K562 (cell line): ENCODE measurements at regions not wholly inside any gene's neighbourhood (a gene's known extent, or its start where the extent isn't known, plus 50 kb on each side); places are given as distances from the start of the nearest gene placed in this dataset.

ENCODE experiments used
- POLR2G ChIP-seq: fragments of 200-400 bp; formaldehyde crosslinking; IDR thresholded peaks from 2 replicates; pipeline ENCODE4 v1.6.1; 2017; ENCODE audit warnings: low read depth, mild to moderate bottlenecking, antibody characterized with exemption, low read length, moderate library complexity
- TF ChIP-seq, protein P1 (sequence below): fragments of 200-800 bp; sonication (Bioruptor generic); IDR thresholded peaks from 2 replicates; pipeline ENCODE4 v1.6.1; 2016; ENCODE audit warnings: missing genetic modification characterization, missing compliant biosample characterization
- TF ChIP-seq, protein P2 (sequence below): fragments of 250-450 bp; sonication (Bioruptor Pico); IDR thresholded peaks from 2 replicates; pipeline ENCODE4 v1.8.0; 2022; ENCODE audit warnings: moderate library complexity, mild to moderate bottlenecking, inconsistent platforms
- TF ChIP-seq, protein P3 (sequence below): fragments of 250-450 bp; sonication (Bioruptor Pico); IDR thresholded peaks from 2 replicates; pipeline ENCODE4 v1.5.0; 2022; ENCODE audit warnings: mild to moderate bottlenecking

DNA sequence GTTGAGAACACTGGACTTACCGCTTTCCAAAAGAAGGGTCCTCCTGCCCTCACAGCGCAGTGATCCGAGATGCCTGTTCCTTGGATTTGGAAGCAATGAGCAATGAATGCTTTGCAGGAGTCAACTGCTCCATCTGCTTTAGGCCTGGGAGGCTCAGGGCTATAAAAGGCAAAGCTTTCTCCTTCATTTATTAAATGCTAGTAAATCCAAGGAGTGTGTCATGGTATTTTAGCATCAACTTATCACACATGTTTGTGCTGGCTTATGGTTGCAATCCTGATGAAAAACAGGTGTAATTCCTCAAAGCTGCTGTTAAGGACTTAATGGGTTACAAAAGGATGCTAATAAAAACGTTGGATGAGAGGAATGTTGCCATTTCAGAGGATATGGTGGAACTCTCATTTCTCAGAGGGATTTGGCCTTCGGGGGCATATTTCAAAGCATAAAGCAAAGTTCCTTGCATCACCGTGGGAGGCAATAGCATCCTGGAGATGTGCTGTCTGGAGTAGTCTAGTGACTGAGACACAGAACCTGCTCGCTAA is 158.5 kb upstream of the TPM1 start (continued):
- TF ChIP-seq, protein P1, sequence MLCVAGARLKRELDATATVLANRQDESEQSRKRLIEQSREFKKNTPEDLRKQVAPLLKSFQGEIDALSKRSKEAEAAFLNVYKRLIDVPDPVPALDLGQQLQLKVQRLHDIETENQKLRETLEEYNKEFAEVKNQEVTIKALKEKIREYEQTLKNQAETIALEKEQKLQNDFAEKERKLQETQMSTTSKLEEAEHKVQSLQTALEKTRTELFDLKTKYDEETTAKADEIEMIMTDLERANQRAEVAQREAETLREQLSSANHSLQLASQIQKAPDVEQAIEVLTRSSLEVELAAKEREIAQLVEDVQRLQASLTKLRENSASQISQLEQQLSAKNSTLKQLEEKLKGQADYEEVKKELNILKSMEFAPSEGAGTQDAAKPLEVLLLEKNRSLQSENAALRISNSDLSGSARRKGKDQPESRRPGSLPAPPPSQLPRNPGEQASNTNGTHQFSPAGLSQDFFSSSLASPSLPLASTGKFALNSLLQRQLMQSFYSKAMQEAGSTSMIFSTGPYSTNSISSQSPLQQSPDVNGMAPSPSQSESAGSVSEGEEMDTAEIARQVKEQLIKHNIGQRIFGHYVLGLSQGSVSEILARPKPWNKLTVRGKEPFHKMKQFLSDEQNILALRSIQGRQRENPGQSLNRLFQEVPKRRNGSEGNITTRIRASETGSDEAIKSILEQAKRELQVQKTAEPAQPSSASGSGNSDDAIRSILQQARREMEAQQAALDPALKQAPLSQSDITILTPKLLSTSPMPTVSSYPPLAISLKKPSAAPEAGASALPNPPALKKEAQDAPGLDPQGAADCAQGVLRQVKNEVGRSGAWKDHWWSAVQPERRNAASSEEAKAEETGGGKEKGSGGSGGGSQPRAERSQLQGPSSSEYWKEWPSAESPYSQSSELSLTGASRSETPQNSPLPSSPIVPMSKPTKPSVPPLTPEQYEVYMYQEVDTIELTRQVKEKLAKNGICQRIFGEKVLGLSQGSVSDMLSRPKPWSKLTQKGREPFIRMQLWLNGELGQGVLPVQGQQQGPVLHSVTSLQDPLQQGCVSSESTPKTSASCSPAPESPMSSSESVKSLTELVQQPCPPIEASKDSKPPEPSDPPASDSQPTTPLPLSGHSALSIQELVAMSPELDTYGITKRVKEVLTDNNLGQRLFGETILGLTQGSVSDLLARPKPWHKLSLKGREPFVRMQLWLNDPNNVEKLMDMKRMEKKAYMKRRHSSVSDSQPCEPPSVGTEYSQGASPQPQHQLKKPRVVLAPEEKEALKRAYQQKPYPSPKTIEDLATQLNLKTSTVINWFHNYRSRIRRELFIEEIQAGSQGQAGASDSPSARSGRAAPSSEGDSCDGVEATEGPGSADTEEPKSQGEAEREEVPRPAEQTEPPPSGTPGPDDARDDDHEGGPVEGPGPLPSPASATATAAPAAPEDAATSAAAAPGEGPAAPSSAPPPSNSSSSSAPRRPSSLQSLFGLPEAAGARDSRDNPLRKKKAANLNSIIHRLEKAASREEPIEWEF (CRISPR knock-in tag), result no peak
- no peak for TF ChIP-seq POLR2G
- TF ChIP-seq, protein P2, sequence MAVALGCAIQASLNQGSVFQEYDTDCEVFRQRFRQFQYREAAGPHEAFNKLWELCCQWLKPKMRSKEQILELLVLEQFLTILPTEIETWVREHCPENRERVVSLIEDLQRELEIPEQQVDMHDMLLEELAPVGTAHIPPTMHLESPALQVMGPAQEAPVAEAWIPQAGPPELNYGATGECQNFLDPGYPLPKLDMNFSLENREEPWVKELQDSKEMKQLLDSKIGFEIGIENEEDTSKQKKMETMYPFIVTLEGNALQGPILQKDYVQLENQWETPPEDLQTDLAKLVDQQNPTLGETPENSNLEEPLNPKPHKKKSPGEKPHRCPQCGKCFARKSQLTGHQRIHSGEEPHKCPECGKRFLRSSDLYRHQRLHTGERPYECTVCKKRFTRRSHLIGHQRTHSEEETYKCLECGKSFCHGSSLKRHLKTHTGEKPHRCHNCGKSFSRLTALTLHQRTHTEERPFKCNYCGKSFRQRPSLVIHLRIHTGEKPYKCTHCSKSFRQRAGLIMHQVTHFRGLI (CRISPR knock-in tag), result no peak
- TF ChIP-seq, protein P3, sequence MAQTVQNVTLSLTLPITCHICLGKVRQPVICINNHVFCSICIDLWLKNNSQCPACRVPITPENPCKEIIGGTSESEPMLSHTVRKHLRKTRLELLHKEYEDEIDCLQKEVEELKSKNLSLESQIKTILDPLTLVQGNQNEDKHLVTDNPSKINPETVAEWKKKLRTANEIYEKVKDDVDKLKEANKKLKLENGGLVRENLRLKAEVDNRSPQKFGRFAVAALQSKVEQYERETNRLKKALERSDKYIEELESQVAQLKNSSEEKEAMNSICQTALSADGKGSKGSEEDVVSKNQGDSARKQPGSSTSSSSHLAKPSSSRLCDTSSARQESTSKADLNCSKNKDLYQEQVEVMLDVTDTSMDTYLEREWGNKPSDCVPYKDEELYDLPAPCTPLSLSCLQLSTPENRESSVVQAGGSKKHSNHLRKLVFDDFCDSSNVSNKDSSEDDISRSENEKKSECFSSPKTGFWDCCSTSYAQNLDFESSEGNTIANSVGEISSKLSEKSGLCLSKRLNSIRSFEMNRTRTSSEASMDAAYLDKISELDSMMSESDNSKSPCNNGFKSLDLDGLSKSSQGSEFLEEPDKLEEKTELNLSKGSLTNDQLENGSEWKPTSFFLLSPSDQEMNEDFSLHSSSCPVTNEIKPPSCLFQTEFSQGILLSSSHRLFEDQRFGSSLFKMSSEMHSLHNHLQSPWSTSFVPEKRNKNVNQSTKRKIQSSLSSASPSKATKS (CRISPR knock-in tag), result no peak
